SW 1271 (cell line): ENCODE measurements at regions not wholly inside any gene's neighbourhood (a gene's known extent, or its start where the extent isn't known, plus 50 kb on each side); places are given as distances from the start of the nearest gene placed in this dataset.
"Not testable (repeated sequence)": the region's sequence is repeated elsewhere in the genome, so short reads cannot be mapped to it uniquely, and the experiment has no call there.

ENCODE experiments used
- DNase-seq, 2 experiments: peaks; one replicate each; lab custom pipeline; 2025; lab: John Stamatoyannopoulos, UW

DNA sequence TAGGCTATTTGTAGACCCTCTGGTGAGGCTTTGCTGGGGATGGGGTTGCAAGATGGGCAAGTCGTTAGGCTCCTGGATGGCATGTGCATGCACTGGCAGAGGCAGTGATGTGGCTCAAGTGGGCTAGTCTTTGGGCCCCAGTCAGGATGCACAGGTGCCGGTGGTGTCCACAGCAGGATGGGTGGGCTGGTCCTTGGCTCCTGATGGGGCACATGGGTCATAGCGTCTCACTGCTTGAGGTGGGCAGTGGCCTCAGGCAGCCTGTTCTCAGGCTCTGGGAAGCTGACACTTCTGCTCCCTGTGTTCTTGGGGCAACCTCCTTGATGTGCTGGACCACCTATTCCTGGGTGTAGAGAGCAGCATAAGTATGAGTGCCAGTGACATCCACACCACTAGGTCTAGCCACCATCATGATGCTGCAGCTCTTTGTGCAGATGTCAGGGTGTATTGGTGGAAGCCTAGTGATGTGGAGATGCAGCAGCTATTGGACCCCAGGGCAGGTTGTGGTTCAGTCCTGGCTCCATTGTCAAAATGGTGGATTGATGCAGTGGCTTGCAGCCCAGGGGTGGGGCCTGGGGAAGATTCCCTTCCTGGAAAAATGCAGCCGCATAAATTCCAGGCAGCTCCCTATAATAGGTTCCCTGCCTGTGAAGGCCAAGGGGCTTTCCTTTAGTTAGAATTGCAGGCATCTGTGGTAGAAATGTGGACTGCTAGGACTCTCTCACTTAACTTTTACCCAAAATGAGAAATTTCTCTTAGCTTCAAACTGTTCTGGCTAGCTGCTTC, 742.5 kb upstream of the MDGA2 start:
- no peak for DNase-seq

- no peak for DNase-seq
These were observed 725.9 kb upstream of the MDGA2 start for GRCh38 chr14:48401321-48401720.

GRCh38 chr14:48398675-48399282, 723.4 kb upstream of the MDGA2 start:
- peak; percentile 6 to 66 for DNase-seq

DNA sequence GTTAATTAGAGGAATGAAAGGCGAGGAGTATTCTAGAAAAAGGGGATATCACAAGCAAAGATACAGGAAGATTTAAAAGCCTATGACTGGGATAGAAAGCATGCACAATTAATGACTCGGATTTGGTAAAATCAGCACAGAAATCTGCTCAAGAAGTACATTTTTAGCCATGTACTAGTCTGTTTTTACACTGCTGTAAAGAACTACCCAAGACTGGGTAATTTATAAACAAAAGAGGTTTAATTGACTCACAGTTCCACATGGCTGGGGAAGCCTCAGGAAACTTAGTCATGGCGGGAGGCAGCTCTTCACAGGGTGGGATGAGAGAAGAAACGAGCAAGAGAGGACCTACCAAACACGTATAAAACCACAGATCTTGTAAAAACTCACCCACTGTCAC, 716.3 kb upstream of the MDGA2 start:
- no peak for DNase-seq

DNA sequence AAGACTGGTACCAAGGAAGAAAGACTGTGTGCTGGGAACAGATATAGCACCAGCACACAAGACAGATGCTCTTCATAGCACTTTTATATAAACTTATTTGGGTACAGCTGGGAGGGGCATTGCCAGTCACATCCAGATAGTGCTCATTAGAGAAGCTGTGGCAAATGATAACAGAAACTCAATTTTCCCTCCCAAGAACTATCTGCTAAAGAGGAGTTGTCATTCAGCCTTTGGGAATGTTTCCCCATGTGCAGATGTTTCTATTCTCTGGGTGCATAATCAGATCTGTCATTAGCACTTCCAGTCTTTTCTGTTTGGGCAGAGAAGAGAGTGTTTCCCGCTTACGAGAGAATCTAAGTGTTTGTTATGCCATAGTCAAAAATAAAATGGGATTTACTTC, 714.9 kb upstream of the MDGA2 start:
- DNase-seq: no peak

GRCh38 chr14:48384821-48385220, 709.4 kb upstream of the MDGA2 start:
- no peak for DNase-seq

DNA sequence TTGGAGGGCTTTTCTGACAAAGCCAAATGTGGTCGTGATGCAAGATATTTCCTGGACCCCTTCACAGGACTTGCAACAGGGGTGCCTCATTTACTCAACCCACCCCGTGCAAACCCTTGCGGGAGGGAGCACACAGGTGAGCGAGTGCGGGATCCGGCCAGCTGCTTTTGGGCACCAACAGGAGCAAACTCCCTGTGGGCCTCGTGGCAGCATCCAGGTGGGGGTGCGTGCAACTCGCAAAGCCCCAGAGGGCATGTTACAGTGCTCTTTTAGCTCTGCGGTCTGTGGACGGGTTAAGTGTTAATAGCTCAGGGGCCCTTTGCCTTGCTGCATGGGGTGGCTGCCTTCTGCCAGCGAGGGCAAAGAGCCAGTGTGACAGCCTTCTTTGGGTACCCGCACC, 707.6 kb upstream of the MDGA2 start:
- no peak for DNase-seq

DNA sequence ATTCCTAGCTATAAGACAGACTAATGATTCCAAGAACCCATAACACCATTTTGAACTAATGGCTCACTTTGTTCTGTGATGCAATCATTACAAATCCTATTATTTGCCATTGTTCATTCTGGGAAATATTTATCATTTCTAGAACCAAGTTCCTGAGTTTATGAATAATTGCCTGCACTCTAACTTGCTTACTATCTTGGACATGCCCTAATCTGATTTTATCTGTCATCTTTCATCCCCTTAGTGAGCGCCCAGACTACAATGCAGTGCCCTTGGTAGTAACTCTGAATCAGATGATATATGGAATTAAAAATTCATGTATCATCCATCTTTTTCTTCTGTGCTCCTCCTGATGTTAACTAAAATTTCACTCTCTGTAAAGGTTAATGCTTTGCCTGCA, 703.1 kb upstream of the MDGA2 start:
- no peak for DNase-seq

DNA sequence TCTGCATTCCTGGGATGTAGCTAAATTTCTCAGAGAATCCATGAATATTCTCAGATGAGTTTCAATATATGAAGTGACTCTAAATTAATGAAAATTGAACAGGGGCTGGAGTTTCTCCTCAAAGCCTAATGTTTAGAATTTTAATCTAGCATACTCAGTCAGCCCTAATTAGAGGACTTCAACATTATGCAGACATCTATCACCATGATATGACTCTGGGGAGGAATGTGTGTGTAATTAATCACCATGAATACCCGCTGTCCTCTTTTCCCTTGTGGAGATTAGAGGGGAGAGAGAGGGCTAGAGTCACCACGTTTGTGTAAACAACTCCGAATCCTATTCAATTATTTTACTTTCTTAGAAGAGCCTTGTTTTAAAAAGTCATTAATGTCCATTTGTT, 698.6 kb upstream of the MDGA2 start:
- DNase-seq: no peak

DNA sequence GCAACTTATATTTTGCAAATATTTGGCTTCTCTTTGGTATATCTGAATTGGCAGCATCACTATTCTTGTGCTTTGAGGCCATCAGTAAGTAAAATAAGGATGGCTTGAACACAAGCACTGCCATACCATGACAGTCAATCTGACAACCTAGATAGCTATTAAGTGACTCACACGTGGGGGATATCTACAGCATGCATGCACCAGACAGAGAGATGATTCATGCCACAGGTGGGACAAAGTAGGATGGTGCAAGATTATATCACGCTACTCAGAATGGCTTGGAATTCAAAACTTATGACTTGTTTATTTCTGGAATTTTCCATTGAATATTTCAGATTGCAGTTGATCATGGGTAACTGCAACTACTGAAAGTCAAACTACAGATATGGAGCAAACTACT, 675.6 kb upstream of the MDGA2 start:
- DNase-seq: peak; percentile 51 to 65

DNA sequence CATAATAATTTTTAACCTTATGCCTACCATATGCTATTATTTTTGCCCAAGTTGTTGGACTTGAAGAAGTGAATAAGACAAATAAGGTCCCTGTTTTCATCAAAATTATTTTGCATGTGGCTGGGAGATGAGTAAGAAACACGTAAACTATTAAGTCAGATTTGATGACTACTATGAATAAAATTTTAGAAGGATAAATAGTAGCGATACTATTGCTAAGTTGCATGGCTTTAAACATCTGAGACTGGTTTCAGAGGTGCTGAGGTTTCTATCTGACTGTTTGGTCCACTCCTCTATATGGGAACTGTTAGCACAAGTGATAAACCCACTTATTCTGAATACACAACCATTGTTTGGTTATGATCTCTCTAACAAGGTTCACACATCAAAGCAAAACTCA, 674.3 kb upstream of the MDGA2 start:
- DNase-seq: no peak

GRCh38 chr14:48341069-48341468, 665.7 kb upstream of the MDGA2 start:
- DNase-seq: no peak

DNA sequence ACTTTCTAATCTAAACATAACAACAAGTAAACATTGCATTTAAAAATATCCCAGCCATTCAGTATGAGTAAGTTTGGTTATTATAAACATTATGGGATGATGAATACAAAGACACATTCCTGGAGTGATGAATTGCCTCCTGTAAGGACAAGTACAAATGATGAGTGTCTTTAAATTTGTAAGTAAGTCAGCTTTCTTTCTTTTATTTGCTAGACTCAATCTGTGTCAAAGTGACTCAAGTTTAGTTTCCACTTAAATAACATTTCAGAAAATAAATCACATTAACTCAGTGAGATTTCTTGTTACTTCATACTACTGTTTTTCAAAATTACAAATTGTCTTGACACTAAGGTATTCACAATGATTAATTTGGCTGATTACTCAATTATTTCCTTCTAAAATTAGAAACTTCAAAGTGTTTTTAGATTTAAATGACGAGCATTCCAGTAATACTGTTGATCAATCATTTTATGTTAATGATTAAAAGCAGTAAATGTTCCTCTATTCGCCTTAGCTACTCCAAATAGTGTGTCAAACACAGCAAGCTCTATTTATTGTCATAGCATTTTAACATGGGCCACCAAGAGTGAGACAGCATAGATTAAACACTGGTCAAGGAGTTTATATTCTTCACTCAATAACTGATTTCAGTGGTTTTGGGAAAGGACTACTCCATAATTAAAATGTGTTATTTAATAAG, 658.0 kb upstream of the MDGA2 start:
- DNase-seq: peak in 1 of 2 experiments; percentile 7

- no peak for DNase-seq
These were observed 656.0 kb upstream of the MDGA2 start for GRCh38 chr14:48331421-48331820.

- DNase-seq: no peak
These were observed 650.1 kb upstream of the MDGA2 start for GRCh38 chr14:48325486-48325885.

GRCh38 chr14:48323665-48324064, 648.3 kb upstream of the MDGA2 start:
- DNase-seq: no peak

DNA sequence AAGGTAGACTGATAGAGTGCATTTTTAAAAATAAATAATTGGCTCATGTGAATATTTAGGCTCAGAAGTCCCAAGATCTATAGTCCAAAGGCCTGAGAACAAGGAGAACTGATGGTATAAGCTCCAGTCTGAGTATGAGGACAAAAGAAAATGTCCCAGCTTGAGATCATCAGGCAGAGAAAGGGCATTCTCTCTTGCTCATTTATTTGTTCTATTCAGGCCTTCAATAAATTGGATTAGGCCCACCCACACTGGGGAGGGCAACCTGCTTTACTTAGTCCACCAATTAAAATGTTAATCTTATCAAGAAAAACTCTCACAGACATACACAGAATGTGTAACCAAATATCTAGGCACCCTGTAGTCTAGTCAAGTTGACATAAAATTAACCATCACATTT, 644.4 kb upstream of the MDGA2 start:
- no peak for DNase-seq

- DNase-seq: no peak
These were observed 629.3 kb upstream of the MDGA2 start for GRCh38 chr14:48304729-48305128.

DNA sequence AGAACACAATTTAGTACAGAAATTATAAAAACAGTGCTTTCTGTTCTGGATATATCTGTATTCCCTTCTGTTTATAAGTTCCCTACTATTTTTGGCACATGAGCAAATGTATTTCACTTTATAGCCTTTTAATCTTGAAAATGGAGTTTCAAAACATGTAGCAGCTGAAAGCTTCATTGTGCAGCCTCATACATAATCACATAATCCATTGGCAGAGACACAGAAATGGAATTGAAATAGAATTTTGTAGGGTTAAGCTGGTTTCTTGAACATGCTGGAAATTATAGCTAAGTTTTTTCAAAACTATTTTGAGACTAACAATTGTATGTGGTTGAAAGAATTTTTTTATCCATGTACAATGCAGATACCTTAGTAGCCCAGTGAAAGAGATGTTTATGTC, 614.3 kb upstream of the MDGA2 start:
- DNase-seq: no peak

- DNase-seq: not testable (repeated sequence)
These were observed 609.8 kb upstream of the MDGA2 start for GRCh38 chr14:48285217-48285616.

- no peak for DNase-seq
These were observed 599.9 kb upstream of the MDGA2 start for GRCh38 chr14:48275301-48275700.

- DNase-seq: no peak
These were observed 599.4 kb upstream of the MDGA2 start for GRCh38 chr14:48274826-48275225.

DNA sequence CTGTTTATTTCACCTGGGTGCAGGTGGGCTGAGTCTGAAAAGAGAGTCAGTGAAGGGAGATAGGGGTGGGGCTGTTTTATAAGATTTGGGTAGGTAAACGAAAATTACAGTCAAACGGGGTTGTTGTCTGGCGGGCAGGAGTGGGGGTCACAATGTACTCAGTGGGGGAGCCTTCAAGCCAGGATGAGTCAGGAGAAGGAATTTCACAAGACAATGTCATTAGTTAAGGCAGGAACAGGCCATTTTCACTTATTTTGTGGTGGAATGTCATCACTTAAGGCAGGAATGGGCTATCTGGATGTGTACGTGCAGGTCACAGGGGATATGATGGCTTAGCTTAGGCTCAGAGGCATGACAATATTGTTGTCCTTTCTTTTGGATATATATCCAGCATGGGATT, 592.5 kb upstream of the MDGA2 start:
- DNase-seq: not testable (repeated sequence)
